ENCODE measurements at regions not wholly inside any gene's neighbourhood (a gene's known extent, or its start where the extent isn't known, plus 50 kb on each side); places are given as distances from the start of the nearest gene placed in this dataset.
A peak's percentile ranks its signal among the peaks of the same experiment; 100 is the strongest.
"Not testable (repeated sequence)": the region's sequence is repeated elsewhere in the genome, so short reads cannot be mapped to it uniquely, and the experiment has no call there.

DNA sequence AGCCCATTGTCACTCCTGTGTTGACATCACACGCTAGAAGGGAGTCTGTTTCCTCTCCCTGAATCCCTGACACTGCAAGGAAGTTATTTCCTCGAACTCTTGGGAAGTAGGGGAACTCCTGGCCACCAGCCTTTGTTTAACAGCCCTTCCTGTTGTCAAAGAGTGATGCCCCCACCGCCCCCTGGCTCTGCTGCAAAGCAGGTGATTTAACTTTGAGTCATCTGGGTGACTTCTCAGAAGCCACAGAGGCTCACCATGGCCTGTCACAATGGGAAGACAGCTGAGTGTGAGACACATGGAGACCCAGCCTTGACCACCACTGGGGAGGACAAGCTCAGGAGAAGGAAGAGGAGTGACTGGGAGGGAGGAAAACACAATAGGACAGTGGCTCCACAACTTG, 182.8 kb downstream of the PSMG1 start:
- no peak for DNase-seq (ENCODE audit: low spot score)

DNA sequence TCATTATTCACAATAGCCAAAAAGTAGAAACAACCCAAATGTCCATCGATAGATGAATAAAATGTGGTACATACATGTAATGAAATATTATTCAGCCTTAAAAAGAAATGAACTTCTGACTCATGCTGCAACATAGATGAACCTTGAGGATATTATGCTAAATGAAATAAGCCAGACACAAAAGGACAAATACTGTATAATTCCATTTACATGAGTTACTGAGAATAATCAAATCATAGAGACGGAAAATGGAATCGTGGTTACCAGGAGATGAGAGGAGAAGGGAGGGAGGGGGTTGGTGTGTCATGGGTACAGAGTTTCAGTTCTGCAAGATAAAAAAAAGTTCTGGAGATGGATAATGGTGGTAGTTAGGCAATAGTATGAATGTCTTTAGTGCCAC, 184.1 kb downstream of the PSMG1 start:
- DNase-seq (ENCODE audit: low spot score) = no peak

- not testable (repeated sequence) for DNase-seq (ENCODE audit: low spot score)
Observed at GRCh38 chr21:38998281-38998680, 185.0 kb downstream of the PSMG1 start.

- DNase-seq (ENCODE audit: low spot score) = not testable (repeated sequence)
Observed at GRCh38 chr21:38997843-38998175, 185.4 kb downstream of the PSMG1 start.

- DNase-seq (ENCODE audit: low spot score) = no peak
Observed at GRCh38 chr21:38997051-38997842, 186.0 kb downstream of the PSMG1 start.

DNA sequence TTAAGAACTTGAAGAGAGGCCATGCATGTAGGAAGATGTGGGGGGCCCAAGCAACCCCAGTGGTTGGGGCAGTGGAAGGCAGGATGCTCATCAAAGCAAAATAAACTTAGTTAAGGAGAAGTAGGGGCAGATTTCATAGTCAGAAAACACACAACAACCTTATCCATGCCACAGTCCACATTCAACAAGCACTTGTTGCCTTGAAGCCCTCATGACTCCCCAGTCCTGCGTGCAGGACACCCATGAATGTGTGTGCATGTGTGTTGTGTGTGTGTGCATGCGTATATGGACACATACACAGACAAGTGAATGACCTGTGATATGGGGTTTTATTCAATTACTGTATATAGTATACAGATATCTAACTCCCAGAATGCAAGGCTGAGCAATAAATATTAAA, 186.9 kb downstream of the PSMG1 start:
- no peak for DNase-seq (ENCODE audit: low spot score)

GRCh38 chr21:38995731-38996130, 187.5 kb downstream of the PSMG1 start:
- DNase-seq (ENCODE audit: low spot score) = no peak

- DNase-seq (ENCODE audit: low spot score) = no peak
Observed at GRCh38 chr21:38995071-38995669, 188.1 kb downstream of the PSMG1 start.

DNA sequence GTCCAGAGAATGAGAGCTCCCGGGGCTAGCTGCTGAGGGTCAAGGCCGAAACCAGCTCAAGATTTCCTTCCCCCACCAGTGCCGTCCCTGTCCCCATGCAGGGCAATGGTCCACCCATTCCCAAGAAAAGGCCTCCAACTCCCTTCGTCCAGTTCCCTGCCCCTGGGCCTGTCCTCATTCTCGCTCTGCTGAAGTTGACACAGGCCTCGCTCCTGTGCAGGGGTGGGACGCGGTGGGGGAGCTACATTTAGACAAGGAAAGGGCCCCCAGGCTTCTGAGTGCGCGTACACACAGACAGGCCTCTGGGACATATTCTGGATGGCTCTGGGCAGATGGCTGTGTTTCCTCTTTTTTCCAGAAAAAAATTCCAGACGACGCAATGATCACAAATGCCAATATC, 188.3 kb downstream of the ETS2 start:
- DNase-seq (ENCODE audit: low spot score) = no peak

DNA sequence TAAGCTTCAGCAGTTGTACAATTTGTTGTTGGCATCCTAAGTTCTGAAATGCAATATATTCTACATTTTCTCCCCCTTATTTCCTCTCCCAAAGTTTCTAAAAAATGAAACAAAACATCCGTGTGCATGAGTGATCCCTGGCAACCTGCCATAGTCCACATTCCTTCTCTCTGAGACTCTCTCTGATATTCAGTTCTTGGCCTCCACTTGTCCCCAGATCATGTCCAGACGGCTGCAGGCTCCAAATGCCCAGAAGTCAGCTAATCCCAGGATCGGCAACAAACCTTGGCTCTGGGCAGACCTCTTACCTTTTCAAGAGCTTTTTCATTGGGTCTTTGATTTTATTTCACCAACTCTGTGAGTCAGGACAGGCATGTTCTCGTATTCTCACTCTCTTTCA, 187.8 kb downstream of the ETS2 start:
- no peak for DNase-seq (ENCODE audit: low spot score)

DNA sequence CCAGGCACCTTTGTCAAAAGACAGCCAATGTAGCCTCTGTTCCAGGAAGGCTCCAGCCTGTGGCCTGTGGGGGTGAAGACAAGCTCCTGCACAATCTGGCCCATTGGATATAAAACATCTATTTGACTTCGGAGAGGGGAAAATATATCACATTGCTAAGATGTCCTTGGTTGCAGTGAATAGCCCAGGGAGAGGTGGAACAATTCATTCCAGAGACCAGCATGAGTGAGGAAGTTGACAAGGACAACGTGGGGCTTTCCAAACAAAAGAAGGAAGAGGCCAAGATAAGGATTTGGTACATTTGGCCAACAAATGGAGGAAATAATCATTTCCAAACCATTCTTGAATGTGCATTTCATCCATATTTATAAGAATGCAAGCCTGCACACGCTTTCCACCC, 187.0 kb downstream of the ETS2 start:
- DNase-seq (ENCODE audit: low spot score) = no peak

GRCh38 chr21:38990424-38990794, 184.7 kb downstream of the ETS2 start:
- no peak for DNase-seq (ENCODE audit: low spot score)

DNA sequence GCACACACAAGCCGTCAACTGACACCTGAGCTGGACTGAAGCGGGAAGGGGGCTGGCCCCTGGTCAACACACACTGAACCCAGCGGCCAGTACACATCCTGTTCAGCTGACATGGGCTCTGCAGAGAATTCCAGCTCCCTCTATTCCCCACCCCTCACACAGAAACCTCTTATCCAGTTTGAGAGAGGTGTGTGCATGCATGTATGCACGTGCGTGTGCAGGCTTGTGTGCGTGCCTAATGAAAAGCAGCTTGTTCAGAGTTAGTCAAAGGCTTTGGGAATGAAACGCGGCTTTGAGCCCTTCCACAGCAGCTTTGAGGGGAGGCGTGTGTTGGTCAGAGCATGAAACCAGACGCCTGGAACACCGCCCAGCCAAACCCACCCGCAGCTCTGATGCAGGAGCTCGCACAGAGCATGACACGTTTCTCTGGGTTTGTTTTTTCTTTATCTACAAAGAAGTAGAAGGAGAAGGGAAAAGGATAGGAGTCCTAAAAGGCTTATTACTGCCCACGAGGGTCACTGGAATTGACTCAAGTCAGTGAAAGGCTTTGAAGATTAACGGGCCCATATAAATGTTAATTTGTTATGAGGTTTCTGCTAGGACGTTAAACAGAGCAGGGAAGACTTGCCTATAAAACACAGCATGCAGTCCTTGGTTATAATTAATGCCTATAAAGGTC, 184.2 kb downstream of the ETS2 start:
- peak; percentile 85 for DNase-seq (ENCODE audit: low spot score)

DNA sequence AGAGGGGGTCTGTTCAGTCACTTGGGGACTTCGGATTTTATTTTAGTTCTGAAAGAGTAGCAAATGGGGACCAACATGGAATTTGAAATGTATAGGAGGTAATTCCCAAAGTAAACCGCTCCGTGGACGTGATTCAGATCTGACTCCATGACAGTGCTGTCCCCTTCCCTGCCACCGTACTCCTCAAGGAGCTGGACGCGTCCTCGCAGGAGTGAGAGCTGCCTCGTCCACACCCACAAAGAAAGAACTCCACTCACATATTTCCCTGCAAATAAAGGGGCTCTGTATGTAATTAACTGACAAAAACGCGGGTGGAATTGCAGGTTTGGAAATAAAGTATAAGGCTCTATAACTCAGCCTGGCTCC, 183.6 kb downstream of the ETS2 start:
- DNase-seq (ENCODE audit: low spot score) = no peak

DNA sequence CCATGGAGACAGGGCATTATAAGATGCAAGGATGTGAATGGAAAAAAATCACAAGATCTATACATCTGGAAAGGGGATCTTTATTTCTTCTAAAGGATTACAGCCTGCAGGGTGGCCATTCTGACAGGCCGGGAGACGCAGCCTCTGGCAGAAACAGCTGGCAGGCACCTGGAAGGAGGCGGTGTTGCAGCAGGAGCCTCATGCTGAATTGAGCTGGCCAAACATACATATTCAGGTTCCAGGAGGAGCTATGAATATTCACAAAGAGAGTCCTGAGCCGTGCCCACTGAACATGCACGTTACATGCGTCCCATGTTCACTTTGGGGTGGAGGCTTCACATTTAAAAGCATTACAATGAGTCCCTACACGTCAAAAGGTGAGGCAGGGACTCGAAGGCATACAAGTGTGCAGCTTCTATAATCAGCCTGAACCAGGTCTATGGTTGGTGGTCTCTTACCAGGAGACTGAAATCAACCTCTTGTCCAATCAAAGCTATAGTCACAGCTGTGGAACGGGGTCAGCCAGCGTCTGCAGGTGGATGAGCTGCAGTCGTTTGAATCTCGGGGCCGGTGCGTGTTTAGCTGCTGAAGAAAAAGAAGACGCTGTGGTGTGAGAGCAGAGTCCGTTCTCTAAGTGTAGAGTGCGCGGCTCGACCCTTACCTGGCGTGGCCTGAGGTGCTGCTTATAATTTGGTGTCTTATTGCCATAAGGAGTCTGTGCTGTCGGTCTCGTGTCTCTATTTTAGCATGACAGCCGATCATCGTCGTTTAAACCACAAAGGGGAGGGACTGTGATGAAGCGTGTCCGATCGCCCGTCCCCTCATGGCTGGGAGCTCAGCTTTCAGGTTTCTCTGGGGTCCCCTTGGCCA, 183.0 kb downstream of the ETS2 start:
- no peak for DNase-seq (ENCODE audit: low spot score)

- no peak for DNase-seq (ENCODE audit: low spot score)
Observed at GRCh38 chr21:38987633-38988508, 182.1 kb downstream of the ETS2 start.

- DNase-seq (ENCODE audit: low spot score) = no peak
Observed at GRCh38 chr21:38986806-38987632, 181.3 kb downstream of the ETS2 start.

DNA sequence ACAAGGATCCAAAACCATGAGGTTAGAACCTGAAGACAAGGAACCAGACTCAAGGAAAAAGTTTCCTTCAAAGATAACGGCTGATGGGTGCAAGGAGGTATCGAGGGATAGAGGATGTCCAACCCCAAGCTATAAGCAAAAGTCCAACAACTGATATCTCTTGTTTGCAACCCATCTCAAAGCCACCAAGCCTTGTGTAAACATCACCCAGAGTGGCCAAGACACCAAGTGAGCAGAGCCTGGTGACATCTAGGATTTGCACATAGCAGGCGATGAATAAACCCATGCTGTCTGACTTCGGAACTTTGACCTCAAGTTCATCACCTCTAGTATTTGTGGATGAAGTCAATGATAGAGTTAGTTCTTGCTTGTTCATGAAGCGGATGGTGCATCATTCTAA, 180.7 kb downstream of the ETS2 start:
- no peak for DNase-seq (ENCODE audit: low spot score)

GRCh38 chr21:38985568-38986378, 180.0 kb downstream of the ETS2 start:
- peak; percentile 84 for DNase-seq (ENCODE audit: low spot score)

Data from left forelimb (tissue), 1 donor.